ENCODE measurements at regions not wholly inside any gene's neighbourhood (a gene's known extent, or its start where the extent isn't known, plus 50 kb on each side); places are given as distances from the start of the nearest gene placed in this dataset.

DNA sequence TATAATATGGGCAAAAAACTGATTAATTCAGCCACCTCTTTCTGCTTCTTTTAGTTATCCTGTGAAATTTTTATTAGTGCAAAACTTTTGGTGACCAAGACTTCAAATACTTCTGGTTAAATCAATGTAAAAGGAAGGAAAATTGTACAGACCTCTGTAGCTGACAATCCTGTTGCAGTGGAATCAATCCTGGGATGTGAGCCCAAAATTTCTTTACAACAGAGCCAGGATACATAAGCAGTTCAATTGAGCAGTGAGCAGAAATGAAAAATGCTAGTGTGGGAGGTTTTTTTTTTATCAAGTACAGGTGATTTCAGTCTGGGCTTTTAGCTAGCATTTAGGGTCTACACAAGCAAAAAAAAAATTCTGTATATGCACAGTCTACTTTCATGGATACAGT, 398.0 kb downstream of the OTOL1 start:
- H3K4me3 ChIP-seq (ENCODE audit: low read depth, low read length): no peak overlapping the region
- TF ChIP-seq, protein P1, sequence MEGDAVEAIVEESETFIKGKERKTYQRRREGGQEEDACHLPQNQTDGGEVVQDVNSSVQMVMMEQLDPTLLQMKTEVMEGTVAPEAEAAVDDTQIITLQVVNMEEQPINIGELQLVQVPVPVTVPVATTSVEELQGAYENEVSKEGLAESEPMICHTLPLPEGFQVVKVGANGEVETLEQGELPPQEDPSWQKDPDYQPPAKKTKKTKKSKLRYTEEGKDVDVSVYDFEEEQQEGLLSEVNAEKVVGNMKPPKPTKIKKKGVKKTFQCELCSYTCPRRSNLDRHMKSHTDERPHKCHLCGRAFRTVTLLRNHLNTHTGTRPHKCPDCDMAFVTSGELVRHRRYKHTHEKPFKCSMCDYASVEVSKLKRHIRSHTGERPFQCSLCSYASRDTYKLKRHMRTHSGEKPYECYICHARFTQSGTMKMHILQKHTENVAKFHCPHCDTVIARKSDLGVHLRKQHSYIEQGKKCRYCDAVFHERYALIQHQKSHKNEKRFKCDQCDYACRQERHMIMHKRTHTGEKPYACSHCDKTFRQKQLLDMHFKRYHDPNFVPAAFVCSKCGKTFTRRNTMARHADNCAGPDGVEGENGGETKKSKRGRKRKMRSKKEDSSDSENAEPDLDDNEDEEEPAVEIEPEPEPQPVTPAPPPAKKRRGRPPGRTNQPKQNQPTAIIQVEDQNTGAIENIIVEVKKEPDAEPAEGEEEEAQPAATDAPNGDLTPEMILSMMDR (IDR thresholded peaks at IDR 0.05; ENCODE audit: low read depth, low read length): no peak
- in situ Hi-C loops (cut with HindIII; ENCODE audit: low sequenced_read_pairs): no loop called here
- no peak for DNase-seq (ENCODE audit: low read depth, low spot score)

DNA sequence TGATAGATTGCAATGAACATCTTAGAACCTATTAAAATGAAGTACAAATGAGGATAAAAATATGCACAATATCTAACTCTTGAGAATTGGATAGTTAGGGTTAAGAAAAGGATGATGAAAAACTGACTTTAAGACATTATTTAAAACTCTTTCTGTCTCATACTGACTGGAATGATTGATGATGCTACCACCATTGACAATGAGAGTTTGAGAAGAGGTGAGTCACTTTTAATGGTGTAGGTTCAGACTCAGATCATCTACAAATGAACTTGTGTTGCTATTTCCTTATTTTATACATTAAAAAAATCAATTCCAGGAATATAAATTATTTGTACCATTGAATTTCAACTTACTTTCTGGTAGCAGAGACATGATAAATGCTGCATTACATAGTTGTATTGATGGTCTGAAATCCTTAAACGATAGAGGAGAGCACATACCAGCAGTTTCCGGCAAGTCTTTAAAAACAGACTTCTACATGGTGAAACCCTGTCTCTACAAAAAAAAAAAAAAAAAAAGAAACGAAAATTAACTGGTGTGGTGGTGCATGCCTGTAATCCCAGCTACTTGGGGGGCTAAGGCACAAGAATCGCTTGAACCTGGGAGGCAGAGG, 409.0 kb downstream of the OTOL1 start:
- TF ChIP-seq, protein P1 (IDR thresholded peaks at IDR 0.05; ENCODE audit: low read depth, low read length): no peak
- in situ Hi-C loops (cut with HindIII; ENCODE audit: low sequenced_read_pairs): no loop called here
- no peak for DNase-seq (ENCODE audit: low read depth, low spot score)
- no peak overlapping the region for H3K4me3 ChIP-seq (ENCODE audit: low read depth, low read length)

DNA sequence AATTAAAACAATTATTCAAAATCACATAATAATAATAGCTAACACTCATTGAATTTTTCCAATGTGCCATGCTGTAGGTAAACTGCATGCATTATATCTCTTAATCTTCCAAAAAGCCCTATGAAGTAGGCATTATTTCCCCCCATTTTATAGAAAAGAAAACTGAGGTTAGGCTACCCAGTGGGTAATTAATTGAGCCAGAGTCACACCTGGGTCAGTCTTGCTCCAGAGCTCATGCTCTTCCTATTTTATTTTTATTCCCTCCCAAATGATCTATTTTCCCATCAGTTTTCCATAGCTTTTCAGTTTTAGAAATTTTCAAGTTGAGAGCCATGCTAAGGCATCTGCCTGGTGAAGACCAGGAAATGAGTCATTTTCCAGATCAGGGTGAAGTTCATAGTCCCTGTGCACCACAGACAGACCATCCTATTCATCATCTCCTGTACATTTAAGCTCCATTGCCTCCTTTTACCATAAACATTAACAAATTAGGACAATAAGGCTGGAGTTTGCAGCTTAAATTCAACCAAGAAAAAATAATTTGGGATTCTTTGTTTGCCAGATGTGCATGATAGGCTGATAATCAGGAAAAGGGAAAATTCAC, 417.3 kb downstream of the OTOL1 start:
- TF ChIP-seq, protein P1 (IDR thresholded peaks at IDR 0.05; ENCODE audit: low read depth, low read length): no peak
- no peak overlapping the region for H3K4me3 ChIP-seq (ENCODE audit: low read depth, low read length)
- in situ Hi-C loops (cut with HindIII; ENCODE audit: low sequenced_read_pairs): no loop called here
- DNase-seq (ENCODE audit: low read depth, low spot score): peak; percentile 77

DNA sequence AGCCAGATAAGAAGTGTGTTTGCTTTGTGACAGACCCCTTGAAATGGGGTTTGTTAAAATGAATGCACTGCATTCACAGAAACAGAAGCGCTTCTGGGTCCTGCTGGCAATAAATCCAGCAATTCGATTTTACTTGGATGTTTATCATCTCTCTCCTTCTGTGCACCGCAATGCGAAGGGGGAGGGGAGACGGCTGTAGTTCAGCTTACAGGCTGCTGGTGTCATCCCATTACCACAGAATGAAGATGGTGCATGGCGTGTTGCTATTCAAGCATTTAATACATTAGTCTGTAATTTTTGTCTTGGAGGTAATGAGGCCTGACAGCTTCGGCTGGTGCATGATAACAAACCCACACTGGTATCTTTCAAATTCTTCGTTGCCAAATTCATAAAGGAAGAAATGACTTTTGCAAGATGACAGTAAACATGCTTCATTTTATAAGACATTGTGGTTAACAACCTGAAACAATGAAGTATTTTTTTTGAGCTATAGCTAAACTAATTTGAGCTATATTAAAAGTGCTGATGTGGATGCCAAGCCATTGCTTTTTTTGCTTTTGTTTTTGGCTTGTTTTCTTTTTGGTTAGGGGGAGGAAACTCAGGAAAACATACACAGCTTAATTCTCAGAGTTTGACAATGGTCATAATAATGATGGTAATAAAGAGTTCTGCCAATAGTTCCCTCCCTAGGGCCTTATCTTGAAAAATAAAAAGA, 418.3 kb downstream of the OTOL1 start:
- in situ Hi-C loops (cut with HindIII; ENCODE audit: low sequenced_read_pairs): no loop called here
- H3K4me3 ChIP-seq (ENCODE audit: low read depth, low read length): no peak overlapping the region
- TF ChIP-seq, protein P1 (IDR thresholded peaks at IDR 0.05; ENCODE audit: low read depth, low read length): peak; percentile 73
- DNase-seq (ENCODE audit: low read depth, low spot score): peak; percentile 82

DNA sequence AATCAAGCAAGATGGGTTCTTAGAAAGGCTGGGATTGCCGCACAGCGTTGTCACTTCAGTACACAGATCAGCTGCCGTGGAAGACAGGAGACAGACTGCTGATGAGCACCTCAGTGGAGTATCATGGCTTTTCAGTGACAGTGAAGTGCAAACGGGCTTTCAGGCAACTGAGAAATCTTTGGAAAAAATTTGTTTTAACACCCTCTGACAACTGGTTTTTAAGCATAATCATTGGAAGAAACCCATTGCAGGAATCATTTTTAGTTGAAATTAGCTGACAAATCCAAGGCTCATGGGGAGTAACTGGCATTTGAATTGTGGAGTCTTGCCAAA, 418.8 kb downstream of the OTOL1 start:
- no peak overlapping the region for H3K4me3 ChIP-seq (ENCODE audit: low read depth, low read length)
- TF ChIP-seq, protein P1 (IDR thresholded peaks at IDR 0.05; ENCODE audit: low read depth, low read length): no peak
- in situ Hi-C loops (cut with HindIII; ENCODE audit: low sequenced_read_pairs): no loop called here
- DNase-seq (ENCODE audit: low read depth, low spot score): no peak

DNA sequence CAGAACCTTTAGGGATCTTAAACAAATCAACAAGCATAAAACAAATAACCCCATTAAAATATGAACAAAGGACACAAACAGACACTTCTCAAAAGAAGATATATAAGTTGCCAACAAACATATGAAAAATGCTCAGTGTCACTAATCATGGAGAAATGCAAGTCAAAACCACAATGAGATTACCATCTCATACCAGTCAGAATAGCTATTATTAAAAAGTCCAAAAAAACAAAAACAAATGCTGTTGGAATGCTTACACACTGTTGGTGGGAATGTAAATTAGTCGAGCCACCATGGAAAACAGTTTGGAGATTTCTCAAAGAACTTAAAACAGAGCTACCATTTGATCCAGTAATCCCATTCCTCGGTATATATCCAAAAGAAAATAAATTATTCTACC, 423.6 kb downstream of the OTOL1 start:
- no peak for DNase-seq (ENCODE audit: low read depth, low spot score)
- TF ChIP-seq, protein P1 (IDR thresholded peaks at IDR 0.05; ENCODE audit: low read depth, low read length): no peak
- H3K4me3 ChIP-seq (ENCODE audit: low read depth, low read length): no peak overlapping the region
- in situ Hi-C loops (cut with HindIII; ENCODE audit: low sequenced_read_pairs): no loop called here

Data from astrocyte of the spinal cord (primary cell).